ENCODE measurements at regions not wholly inside any gene's neighbourhood (a gene's known extent, or its start where the extent isn't known, plus 50 kb on each side); places are given as distances from the start of the nearest gene placed in this dataset.

DNA sequence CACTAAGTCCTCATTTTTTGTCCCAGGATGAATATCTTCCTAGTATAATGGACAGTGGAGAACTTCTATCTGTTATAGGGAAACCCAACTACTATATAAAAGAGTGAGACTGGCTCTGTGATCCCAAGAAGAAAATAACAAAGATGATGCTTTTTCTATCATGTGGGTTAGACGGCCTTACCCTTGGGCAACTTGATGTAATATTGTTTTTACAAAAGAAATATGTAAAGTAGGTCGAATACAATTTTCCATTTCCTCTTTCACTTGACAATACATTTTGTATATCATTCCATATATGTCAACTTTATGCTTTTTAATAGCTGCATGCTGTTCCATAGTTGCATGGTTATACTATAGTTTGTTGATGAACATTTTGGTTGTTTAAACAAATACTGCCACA is 87.5 kb upstream of the SESTD1 start (continued):
- TF ChIP-seq, protein P1, sequence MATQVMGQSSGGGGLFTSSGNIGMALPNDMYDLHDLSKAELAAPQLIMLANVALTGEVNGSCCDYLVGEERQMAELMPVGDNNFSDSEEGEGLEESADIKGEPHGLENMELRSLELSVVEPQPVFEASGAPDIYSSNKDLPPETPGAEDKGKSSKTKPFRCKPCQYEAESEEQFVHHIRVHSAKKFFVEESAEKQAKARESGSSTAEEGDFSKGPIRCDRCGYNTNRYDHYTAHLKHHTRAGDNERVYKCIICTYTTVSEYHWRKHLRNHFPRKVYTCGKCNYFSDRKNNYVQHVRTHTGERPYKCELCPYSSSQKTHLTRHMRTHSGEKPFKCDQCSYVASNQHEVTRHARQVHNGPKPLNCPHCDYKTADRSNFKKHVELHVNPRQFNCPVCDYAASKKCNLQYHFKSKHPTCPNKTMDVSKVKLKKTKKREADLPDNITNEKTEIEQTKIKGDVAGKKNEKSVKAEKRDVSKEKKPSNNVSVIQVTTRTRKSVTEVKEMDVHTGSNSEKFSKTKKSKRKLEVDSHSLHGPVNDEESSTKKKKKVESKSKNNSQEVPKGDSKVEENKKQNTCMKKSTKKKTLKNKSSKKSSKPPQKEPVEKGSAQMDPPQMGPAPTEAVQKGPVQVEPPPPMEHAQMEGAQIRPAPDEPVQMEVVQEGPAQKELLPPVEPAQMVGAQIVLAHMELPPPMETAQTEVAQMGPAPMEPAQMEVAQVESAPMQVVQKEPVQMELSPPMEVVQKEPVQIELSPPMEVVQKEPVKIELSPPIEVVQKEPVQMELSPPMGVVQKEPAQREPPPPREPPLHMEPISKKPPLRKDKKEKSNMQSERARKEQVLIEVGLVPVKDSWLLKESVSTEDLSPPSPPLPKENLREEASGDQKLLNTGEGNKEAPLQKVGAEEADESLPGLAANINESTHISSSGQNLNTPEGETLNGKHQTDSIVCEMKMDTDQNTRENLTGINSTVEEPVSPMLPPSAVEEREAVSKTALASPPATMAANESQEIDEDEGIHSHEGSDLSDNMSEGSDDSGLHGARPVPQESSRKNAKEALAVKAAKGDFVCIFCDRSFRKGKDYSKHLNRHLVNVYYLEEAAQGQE (IDR thresholded peaks at IDR 0.05; ENCODE audit: unreplicated experiment): no peak
- no peak for TF ChIP-seq POLR2AphosphoS5 (IDR thresholded peaks at IDR 0.05; ENCODE audit: low read depth)
- no peak for TF ChIP-seq JUNB (IDR thresholded peaks at IDR 0.05; ENCODE audit: unreplicated experiment)
- no peak for TF ChIP-seq ZNF114 (CRISPR knock-in tag; IDR thresholded peaks at IDR 0.05)
- no peak for TF ChIP-seq CREB1 (CRISPR knock-in tag; IDR thresholded peaks at IDR 0.05; ENCODE audit: low read depth)

DNA sequence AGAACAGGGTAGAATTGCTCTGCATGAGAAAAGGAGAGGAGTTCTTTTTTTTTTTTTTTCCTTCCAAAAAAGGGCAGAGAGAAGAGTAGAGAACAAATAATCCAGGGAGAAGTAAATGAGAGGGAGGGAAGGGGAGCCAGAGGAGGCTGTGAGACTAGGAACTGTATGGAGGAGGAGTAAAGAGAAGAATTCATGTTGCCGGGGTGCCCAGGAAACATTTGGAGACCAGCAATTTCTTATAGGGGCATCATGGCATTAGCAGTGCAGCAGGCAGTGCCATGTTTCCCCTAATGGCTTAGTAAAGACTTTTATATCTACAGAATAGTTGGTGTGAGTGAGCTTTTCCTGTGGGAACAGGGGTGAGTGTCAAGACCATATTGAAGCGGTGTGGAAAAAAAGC is 86.4 kb upstream of the SESTD1 start:
- no peak overlapping the region for H3K27ac Mint-ChIP-seq
- peaks cover 2% of the 10 kb centered on the region; the same call in 1 of the 3 replicates for H3K4me1 Mint-ChIP-seq
- DNase-seq (ENCODE audit: low spot score): no peak
- no peaks in the 10 kb centered on the region for H3K4me1 ChIP-seq (ENCODE audit: insufficient read depth)
- no peak for ATAC-seq
- no peak overlapping the region for H3K4me2 ChIP-seq
- H3K79me2 ChIP-seq (replicated peaks; ENCODE audit: insufficient read depth): no peaks in the 10 kb centered on the region
- H4K20me1 ChIP-seq (replicated peaks; ENCODE audit: insufficient read depth): no peaks in the 10 kb centered on the region
- no peak overlapping the region for H3K27ac ChIP-seq (ENCODE audit: low read depth)
- H3K36me3 ChIP-seq (ENCODE audit: insufficient read depth): no peaks in the 10 kb centered on the region
- H3K36me3 Mint-ChIP-seq (ENCODE audit: low read depth): no peaks in the 10 kb centered on the region
- peaks cover 2% of the 10 kb centered on the region for H3K27me3 Mint-ChIP-seq (ENCODE audit: insufficient read depth, low read depth, poor library complexity)
- TF ChIP-seq, protein P2, sequence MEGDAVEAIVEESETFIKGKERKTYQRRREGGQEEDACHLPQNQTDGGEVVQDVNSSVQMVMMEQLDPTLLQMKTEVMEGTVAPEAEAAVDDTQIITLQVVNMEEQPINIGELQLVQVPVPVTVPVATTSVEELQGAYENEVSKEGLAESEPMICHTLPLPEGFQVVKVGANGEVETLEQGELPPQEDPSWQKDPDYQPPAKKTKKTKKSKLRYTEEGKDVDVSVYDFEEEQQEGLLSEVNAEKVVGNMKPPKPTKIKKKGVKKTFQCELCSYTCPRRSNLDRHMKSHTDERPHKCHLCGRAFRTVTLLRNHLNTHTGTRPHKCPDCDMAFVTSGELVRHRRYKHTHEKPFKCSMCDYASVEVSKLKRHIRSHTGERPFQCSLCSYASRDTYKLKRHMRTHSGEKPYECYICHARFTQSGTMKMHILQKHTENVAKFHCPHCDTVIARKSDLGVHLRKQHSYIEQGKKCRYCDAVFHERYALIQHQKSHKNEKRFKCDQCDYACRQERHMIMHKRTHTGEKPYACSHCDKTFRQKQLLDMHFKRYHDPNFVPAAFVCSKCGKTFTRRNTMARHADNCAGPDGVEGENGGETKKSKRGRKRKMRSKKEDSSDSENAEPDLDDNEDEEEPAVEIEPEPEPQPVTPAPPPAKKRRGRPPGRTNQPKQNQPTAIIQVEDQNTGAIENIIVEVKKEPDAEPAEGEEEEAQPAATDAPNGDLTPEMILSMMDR (conservative IDR thresholded peaks at IDR 0.05; ENCODE audit: low read depth in 2 of 2): no peak
- TF ChIP-seq ZNF114 (CRISPR knock-in tag; IDR thresholded peaks at IDR 0.05) (no peak), CREB1 (CRISPR knock-in tag; IDR thresholded peaks at IDR 0.05; ENCODE audit: low read depth) (no peak), EZH2phosphoT487 (IDR thresholded peaks at IDR 0.05; ENCODE audit: unreplicated experiment) (no peak), EZH2 (IDR thresholded peaks at IDR 0.05; ENCODE audit: low read depth, unreplicated experiment) (no peak), ZNF331 (CRISPR knock-in tag; IDR thresholded peaks at IDR 0.05; ENCODE audit: low read depth) (no peak)
- TF ChIP-seq, protein P3, sequence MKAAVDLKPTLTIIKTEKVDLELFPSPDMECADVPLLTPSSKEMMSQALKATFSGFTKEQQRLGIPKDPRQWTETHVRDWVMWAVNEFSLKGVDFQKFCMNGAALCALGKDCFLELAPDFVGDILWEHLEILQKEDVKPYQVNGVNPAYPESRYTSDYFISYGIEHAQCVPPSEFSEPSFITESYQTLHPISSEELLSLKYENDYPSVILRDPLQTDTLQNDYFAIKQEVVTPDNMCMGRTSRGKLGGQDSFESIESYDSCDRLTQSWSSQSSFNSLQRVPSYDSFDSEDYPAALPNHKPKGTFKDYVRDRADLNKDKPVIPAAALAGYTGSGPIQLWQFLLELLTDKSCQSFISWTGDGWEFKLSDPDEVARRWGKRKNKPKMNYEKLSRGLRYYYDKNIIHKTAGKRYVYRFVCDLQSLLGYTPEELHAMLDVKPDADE (IDR thresholded peaks at IDR 0.05): no peak
- TF ChIP-seq, protein P1 (IDR thresholded peaks at IDR 0.05; ENCODE audit: unreplicated experiment): no peak
- H3F3A ChIP-seq (replicated peaks; ENCODE audit: low read depth): no peaks in the 10 kb centered on the region
- no peak overlapping the region for H2AFZ ChIP-seq
- no peak overlapping the region for H3K4me3 Mint-ChIP-seq
- H3K9me2 ChIP-seq (ENCODE audit: insufficient read depth): no peaks in the 10 kb centered on the region
- H3K27me3 ChIP-seq (ENCODE audit: insufficient read depth): no peaks in the 10 kb centered on the region
- no peak overlapping the region for H3K4me3 ChIP-seq
- H3K9me3 Mint-ChIP-seq: no peaks in the 10 kb centered on the region

Measured in GM23338 (cell line).